ENCODE measurements at regions not wholly inside any gene's neighbourhood (a gene's known extent, or its start where the extent isn't known, plus 50 kb on each side); places are given as distances from the start of the nearest gene placed in this dataset.

- no peaks in the 10 kb centered on the region for H3K27me3 ChIP-seq (ENCODE audit: insufficient read depth, low read depth)
- H3K4me2 ChIP-seq: no peak overlapping the region
- no peaks in the 10 kb centered on the region for H3K9me3 ChIP-seq (ENCODE audit: insufficient read depth, low read depth)
- H4K20me1 ChIP-seq (ENCODE audit: insufficient read depth): no peaks in the 10 kb centered on the region
- no peaks in the 10 kb centered on the region for H3K79me2 ChIP-seq (ENCODE audit: low read depth)
- H3F3A ChIP-seq (ENCODE audit: insufficient read depth, low read depth): no peaks in the 10 kb centered on the region; the same call in 1 of the 2 replicates
- H3K4me1 ChIP-seq (replicated peaks; ENCODE audit: insufficient read depth): no peaks in the 10 kb centered on the region
- H2AFZ ChIP-seq: no peak overlapping the region
- H3K9me2 ChIP-seq (ENCODE audit: insufficient read depth): no peaks in the 10 kb centered on the region
- H3K36me3 ChIP-seq (ENCODE audit: low read depth): no peaks in the 10 kb centered on the region
- BruUV-seq (replicated peaks): no TSS peak
- no peak overlapping the region for H3K4me3 ChIP-seq
- no peak overlapping the region for H3K27ac ChIP-seq
- DNase-seq: no peak
- no peak for TF ChIP-seq EZH2 (IDR thresholded peaks at IDR 0.05; ENCODE audit: low read depth)
- no peak for TF ChIP-seq CTCF (conservative IDR thresholded peaks at IDR 0.05)
- ChIA-PET POLR2A (ENCODE audit: unreplicated experiment) (no interaction called here), CTCF (no interaction called here)
- intact Hi-C loops (cut with micrococcal nuclease; ENCODE audit: unreplicated experiment): no loop called here
Measured at GRCh38 chr2:41484858-41485234, 563.0 kb upstream of the PKDCC start.

DNA sequence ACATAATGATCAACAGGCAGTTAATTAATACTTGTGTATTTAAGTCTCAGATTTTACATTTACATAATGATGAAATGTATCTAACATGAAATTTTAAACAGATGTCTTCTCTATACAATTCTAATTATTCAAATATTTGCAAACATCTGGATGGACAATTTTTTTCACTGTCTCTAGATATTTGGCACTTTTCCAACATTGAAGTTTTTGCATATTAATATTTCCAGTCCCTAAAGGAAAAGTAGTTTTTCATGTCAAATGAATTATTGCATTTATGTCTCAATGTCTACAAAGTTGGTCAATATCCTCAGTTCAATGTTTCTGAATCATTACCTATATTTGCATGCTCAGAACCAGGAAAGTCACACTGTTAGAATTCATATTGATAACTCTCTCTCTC is 560.9 kb upstream of the PKDCC start:
- Histone ChIP-seq H3F3A (ENCODE audit: insufficient read depth, low read depth) (no peaks in the 10 kb centered on the region; the same call in 1 of the 2 replicates), H3K9me3 (ENCODE audit: insufficient read depth, low read depth) (no peaks in the 10 kb centered on the region), H3K27me3 (ENCODE audit: insufficient read depth, low read depth) (no peaks in the 10 kb centered on the region), H3K36me3 (ENCODE audit: low read depth) (no peaks in the 10 kb centered on the region), H3K4me3 (no peak overlapping the region), H3K4me2 (no peak overlapping the region), H2AFZ (no peak overlapping the region), H3K27ac (no peak overlapping the region), H3K79me2 (ENCODE audit: low read depth) (no peaks in the 10 kb centered on the region), H3K4me1 (replicated peaks; ENCODE audit: insufficient read depth) (no peaks in the 10 kb centered on the region), H3K9me2 (ENCODE audit: insufficient read depth) (no peaks in the 10 kb centered on the region), H4K20me1 (ENCODE audit: insufficient read depth) (no peaks in the 10 kb centered on the region)
- no peak for DNase-seq
- no TSS peak for BruUV-seq (replicated peaks)
- no peak for TF ChIP-seq EZH2 (IDR thresholded peaks at IDR 0.05; ENCODE audit: low read depth)
- TF ChIP-seq CTCF (conservative IDR thresholded peaks at IDR 0.05): no peak
- intact Hi-C loops (cut with micrococcal nuclease; ENCODE audit: unreplicated experiment): no loop called here
- CTCF ChIA-PET: no interaction called here
- POLR2A ChIA-PET (ENCODE audit: unreplicated experiment): no interaction called here

- Histone ChIP-seq H3K27ac (no peak overlapping the region), H3K4me3 (no peak overlapping the region), H3K4me2 (no peak overlapping the region), H3K27me3 (ENCODE audit: insufficient read depth, low read depth) (no peaks in the 10 kb centered on the region), H4K20me1 (ENCODE audit: insufficient read depth) (no peaks in the 10 kb centered on the region), H3K9me3 (ENCODE audit: insufficient read depth, low read depth) (no peaks in the 10 kb centered on the region), H3F3A (ENCODE audit: insufficient read depth, low read depth) (no peaks in the 10 kb centered on the region; the same call in 1 of the 2 replicates), H3K9me2 (ENCODE audit: insufficient read depth) (no peaks in the 10 kb centered on the region), H3K79me2 (ENCODE audit: low read depth) (no peaks in the 10 kb centered on the region), H3K36me3 (ENCODE audit: low read depth) (no peaks in the 10 kb centered on the region), H3K4me1 (replicated peaks; ENCODE audit: insufficient read depth) (no peaks in the 10 kb centered on the region), H2AFZ (no peak overlapping the region)
- TF ChIP-seq EZH2 (IDR thresholded peaks at IDR 0.05; ENCODE audit: low read depth) (no peak), CTCF (conservative IDR thresholded peaks at IDR 0.05) (no peak)
- ChIA-PET POLR2A (ENCODE audit: unreplicated experiment) (no interaction called here), CTCF (no interaction called here)
- intact Hi-C loops (cut with micrococcal nuclease; ENCODE audit: unreplicated experiment): no loop called here
- no TSS peak for BruUV-seq (replicated peaks)
- DNase-seq: no peak
Measured at GRCh38 chr2:41488888-41489287, 558.9 kb upstream of the PKDCC start.

Measured in PC-9 (cell line).